GM23338 (cell line): ENCODE measurements at regions not wholly inside any gene's neighbourhood (a gene's known extent, or its start where the extent isn't known, plus 50 kb on each side); places are given as distances from the start of the nearest gene placed in this dataset.

Experiments
- ATAC-seq: fragments of 200-7000 bp; cut with Tn5 transposase; 3 replicates; pipeline ENCODE4 v1.9.1; 2020
- DNase-seq: peaks from one replicate; pipeline ENCODE4 v3.0.0-alpha.2; 2015; ENCODE audit warnings: low spot score
- H2AFZ ChIP-seq: fragments of 200-600 bp; sonication (generic); 2 replicates; pipeline ENCODE4 v1.8.0; 2016; ENCODE audit warnings: antibody characterized with exemption, mild to moderate bottlenecking, moderate library complexity
- H3F3A ChIP-seq: fragments of 200-600 bp; sonication (generic); replicated peaks from 2 replicates; pipeline ENCODE4 v1.8.0; 2017; ENCODE audit warnings: antibody characterized with exemption, mixed run types, low read depth
- H3K27ac ChIP-seq: fragments of 200-600 bp; sonication (generic); 2 replicates; pipeline ENCODE4 v1.6.1; 2016; ENCODE audit warnings: low read depth
- H3K27me3 ChIP-seq: fragments of 200-600 bp; sonication (generic); 2 replicates; pipeline ENCODE4 v1.8.0; 2016; ENCODE audit warnings: mild to moderate bottlenecking, mixed run types, moderate library complexity; ENCODE audit not compliant: insufficient read depth
- H3K36me3 ChIP-seq: fragments of 200-600 bp; sonication (generic); 2 replicates; pipeline ENCODE4 v1.8.0; 2016; ENCODE audit warnings: mild to moderate bottlenecking; ENCODE audit not compliant: insufficient read depth
- H3K4me1 ChIP-seq: fragments of 200-600 bp; sonication (generic); 2 replicates; pipeline ENCODE4 v1.8.0; 2016; ENCODE audit warnings: mild to moderate bottlenecking, moderate library complexity; ENCODE audit not compliant: insufficient read depth
- H3K4me2 ChIP-seq: fragments of 200-600 bp; sonication (generic); 2 replicates; pipeline ENCODE4 v1.7.1; 2017; ENCODE audit warnings: mixed run types
- H3K4me3 ChIP-seq: fragments of 200-600 bp; sonication (generic); 2 replicates; pipeline ENCODE4 v1.6.1; 2016; ENCODE audit warnings: mixed run types
- H3K79me2 ChIP-seq: fragments of 200-600 bp; sonication (generic); replicated peaks from 2 replicates; pipeline ENCODE4 v1.8.0; 2017; ENCODE audit warnings: mild to moderate bottlenecking; ENCODE audit not compliant: insufficient read depth
- H3K9me2 ChIP-seq: fragments of 200-600 bp; sonication (generic); 2 replicates; pipeline ENCODE4 v1.8.0; 2017; ENCODE audit not compliant: insufficient read depth
- H4K20me1 ChIP-seq: fragments of 200-600 bp; sonication (generic); replicated peaks from 2 replicates; pipeline ENCODE4 v1.8.0; 2017; ENCODE audit warnings: mild to moderate bottlenecking; ENCODE audit not compliant: insufficient read depth
- H3K27ac Mint-ChIP-seq: 2 replicates; pipeline ENCODE4 v1.8.0; 2020; ENCODE audit warnings: inconsistent platforms, mild to moderate bottlenecking, moderate library complexity, mixed read lengths
- H3K27me3 Mint-ChIP-seq: 3 replicates; pipeline ENCODE4 v1.8.0; 2022; ENCODE audit warnings: low read depth, mild to moderate bottlenecking, moderate library complexity, mixed read lengths, inconsistent platforms; ENCODE audit not compliant: insufficient read depth, poor library complexity
- H3K36me3 Mint-ChIP-seq: 3 replicates; pipeline ENCODE4 v1.8.0; 2021; ENCODE audit warnings: low read depth, mild to moderate bottlenecking, inconsistent platforms, moderate library complexity, mixed read lengths
- H3K4me1 Mint-ChIP-seq: 3 replicates; pipeline ENCODE4 v1.8.0; 2020; ENCODE audit warnings: mild to moderate bottlenecking, inconsistent platforms, mixed read lengths
- H3K4me3 Mint-ChIP-seq: 3 replicates; pipeline ENCODE4 v1.8.0; 2021; ENCODE audit warnings: moderate library complexity, mild to moderate bottlenecking, inconsistent platforms, mixed read lengths
- H3K9me3 Mint-ChIP-seq: 3 replicates; pipeline ENCODE4 v1.8.0; 2020; ENCODE audit warnings: moderate library complexity, mild to moderate bottlenecking, inconsistent platforms, mixed read lengths
- CREB1 ChIP-seq: fragments of 250-450 bp; sonication (Bioruptor Pico); IDR thresholded peaks from 2 replicates; pipeline ENCODE4 v1.5.0; 2020; ENCODE audit warnings: low read depth, mild to moderate bottlenecking, moderate library complexity
- EZH2phosphoT487 ChIP-seq: fragments of 200-600 bp; sonication (generic); IDR thresholded peaks from one replicate; pipeline ENCODE4 v1.8.1; 2018; ENCODE audit warnings: antibody characterized with exemption; ENCODE audit not compliant: unreplicated experiment
- JUNB ChIP-seq: IDR thresholded peaks from one replicate; pipeline ENCODE4 v1.6.1; 2016; ENCODE audit warnings: antibody characterized with exemption; ENCODE audit not compliant: unreplicated experiment
- REST ChIP-seq: IDR thresholded peaks from one replicate; pipeline ENCODE4 v1.6.1; 2018; ENCODE audit warnings: antibody characterized with exemption; ENCODE audit not compliant: unreplicated experiment
- STAT1 ChIP-seq: IDR thresholded peaks from one replicate; pipeline ENCODE4 v1.6.1; 2016; ENCODE audit warnings: antibody characterized with exemption; ENCODE audit not compliant: unreplicated experiment
- ZNF114 ChIP-seq: fragments of 250-450 bp; sonication (Bioruptor Pico); IDR thresholded peaks from 2 replicates; pipeline ENCODE4 v1.5.0; 2020; ENCODE audit warnings: mild to moderate bottlenecking, moderate library complexity
- TF ChIP-seq, protein P1 (sequence below), 2 experiments: fragments of 200-600 bp in 1 of 2; sonication (generic) in 1 of 2; conservative IDR thresholded peaks; 2 replicates each; pipeline versions ENCODE4 v1.5.1 to v1.6.1; 2016 to 2017; ENCODE audit warnings: antibody characterized with exemption in 2 of 2, low read depth in 2 of 2, mild to moderate bottlenecking in 2 of 2, moderate library complexity in 1 of 2

DNA sequence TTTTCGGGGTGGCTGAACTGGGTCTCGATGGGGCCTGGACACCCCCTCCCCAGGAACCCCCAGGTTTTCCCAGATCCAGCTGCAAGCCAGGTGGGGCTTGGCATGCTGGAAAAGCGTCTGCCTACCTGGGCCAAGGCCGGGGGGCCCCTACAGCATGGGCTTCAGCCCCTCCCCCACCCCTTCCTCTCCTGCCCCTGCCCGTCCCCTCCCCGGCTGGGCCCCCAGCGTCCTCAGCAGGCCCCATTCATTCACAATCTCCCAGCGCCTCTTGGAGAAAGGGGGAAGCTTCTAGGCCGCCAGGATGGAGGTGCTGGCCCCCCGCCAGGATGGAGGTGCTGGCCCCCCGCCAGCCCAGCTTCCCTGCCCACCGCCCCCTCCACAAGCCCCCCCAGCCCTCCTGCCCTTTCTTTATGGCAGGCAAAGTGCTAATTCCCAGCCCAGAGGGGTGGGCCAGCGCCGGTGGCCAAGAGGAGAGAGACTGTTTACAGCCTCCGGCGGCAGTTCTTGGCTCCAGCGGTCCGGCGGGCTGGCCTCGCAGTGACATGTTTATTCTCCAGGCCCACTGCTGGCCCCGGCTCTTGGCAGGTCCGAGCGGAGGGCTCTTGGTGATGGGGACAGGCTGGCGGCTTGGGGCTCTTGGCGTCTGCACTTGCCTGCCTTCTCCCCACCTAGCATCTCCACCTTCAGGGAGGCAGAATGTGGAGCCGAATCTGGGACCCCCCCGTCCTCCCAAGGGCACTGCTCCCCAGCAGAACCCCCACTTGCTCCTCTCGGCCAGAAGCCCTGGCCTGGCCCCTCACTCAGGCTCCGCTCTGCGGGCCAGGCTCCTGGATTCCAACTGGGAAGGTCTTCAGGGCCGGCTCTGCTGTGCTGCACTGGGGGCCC is 94.4 kb upstream of the CIBAR2 start:
- Histone ChIP-seq H4K20me1 (peaks cover 3% of the 10 kb centered on the region; the same call in 1 of the 2 replicates), H2AFZ (no peak overlapping the region), H3F3A (no peaks in the 10 kb centered on the region), H3K27me3 (no peaks in the 10 kb centered on the region), H3K4me1 (peaks cover 23% of the 10 kb centered on the region; the same call in 1 of the 2 replicates), H3K9me2 (no peaks in the 10 kb centered on the region), H3K36me3 (no peaks in the 10 kb centered on the region), H3K79me2 (peaks cover 46% of the 10 kb centered on the region), H3K4me2 (peak overlapping the region; percentile 43; the same call in 1 of the 2 replicates), H3K27ac (no peak overlapping the region), H3K4me3 (no peak overlapping the region)
- H3K4me1 Mint-ChIP-seq = peaks cover 44% of the 10 kb centered on the region
- no peaks in the 10 kb centered on the region for H3K9me3 Mint-ChIP-seq
- TF ChIP-seq REST = no peak
- TF ChIP-seq EZH2phosphoT487 = no peak
- no peak for TF ChIP-seq JUNB
- TF ChIP-seq CREB1 = no peak
- peak overlapping the region; percentile 80 for H3K27ac Mint-ChIP-seq
- no peak overlapping the region for H3K4me3 Mint-ChIP-seq
- H3K36me3 Mint-ChIP-seq = no peaks in the 10 kb centered on the region; the same call in 2 of the 3 replicates
- peaks cover 2% of the 10 kb centered on the region for H3K27me3 Mint-ChIP-seq
- ATAC-seq (peak; percentile 18), DNase-seq (peak; percentile 62)

DNA sequence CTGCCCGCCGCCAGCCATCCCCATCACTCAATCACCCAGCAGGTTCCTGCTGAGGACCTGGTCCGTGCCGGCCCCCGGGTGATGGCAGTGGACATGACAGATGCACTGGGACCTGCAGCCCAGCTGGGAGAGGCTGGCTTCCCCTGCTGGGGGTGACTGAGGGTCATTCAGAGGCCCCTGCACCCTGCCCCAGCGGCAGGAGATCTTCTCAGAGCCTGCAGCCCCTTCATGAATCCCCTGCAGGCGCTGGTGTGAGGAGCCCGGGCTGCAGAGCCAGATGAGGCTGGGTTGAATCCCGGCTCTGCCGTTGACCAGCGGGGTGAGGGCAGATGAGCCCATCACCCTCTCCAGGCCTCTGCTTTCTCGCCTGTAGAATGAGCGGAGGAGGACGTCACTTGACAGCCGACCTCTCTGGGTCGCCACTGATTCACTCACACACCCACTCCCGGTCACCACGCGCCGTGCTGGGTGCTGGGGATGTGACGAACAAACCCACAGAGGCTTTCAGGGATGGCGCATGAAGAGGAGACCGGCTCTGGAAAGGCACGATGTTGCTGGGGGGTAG is 95.2 kb upstream of the CIBAR2 start:
- H3K27me3 Mint-ChIP-seq = peaks cover 2% of the 10 kb centered on the region
- H3K4me1 ChIP-seq = peaks cover 16% of the 10 kb centered on the region; the same call in 1 of the 2 replicates
- H3K4me3 Mint-ChIP-seq = no peak overlapping the region
- H3K9me2 ChIP-seq = no peaks in the 10 kb centered on the region
- H3F3A ChIP-seq = no peaks in the 10 kb centered on the region
- no peak overlapping the region; the same call in 1 of the 2 replicates for H3K4me2 ChIP-seq
- no peaks in the 10 kb centered on the region for H3K36me3 ChIP-seq
- H2AFZ ChIP-seq = no peak overlapping the region
- H3K4me3 ChIP-seq = no peak overlapping the region
- H3K27ac ChIP-seq = no peak overlapping the region
- ATAC-seq = no peak; the same call in 2 of the 3 replicates
- no peak overlapping the region for H3K27ac Mint-ChIP-seq
- peaks cover 41% of the 10 kb centered on the region for H3K79me2 ChIP-seq
- no peaks in the 10 kb centered on the region for H3K9me3 Mint-ChIP-seq
- H4K20me1 ChIP-seq = peaks cover 3% of the 10 kb centered on the region; the same call in 1 of the 2 replicates
- no peak for DNase-seq
- no peaks in the 10 kb centered on the region for H3K27me3 ChIP-seq
- peaks cover 37% of the 10 kb centered on the region for H3K4me1 Mint-ChIP-seq
- no peaks in the 10 kb centered on the region; the same call in 2 of the 3 replicates for H3K36me3 Mint-ChIP-seq
- TF ChIP-seq STAT1 = no peak
- TF ChIP-seq, protein P1, sequence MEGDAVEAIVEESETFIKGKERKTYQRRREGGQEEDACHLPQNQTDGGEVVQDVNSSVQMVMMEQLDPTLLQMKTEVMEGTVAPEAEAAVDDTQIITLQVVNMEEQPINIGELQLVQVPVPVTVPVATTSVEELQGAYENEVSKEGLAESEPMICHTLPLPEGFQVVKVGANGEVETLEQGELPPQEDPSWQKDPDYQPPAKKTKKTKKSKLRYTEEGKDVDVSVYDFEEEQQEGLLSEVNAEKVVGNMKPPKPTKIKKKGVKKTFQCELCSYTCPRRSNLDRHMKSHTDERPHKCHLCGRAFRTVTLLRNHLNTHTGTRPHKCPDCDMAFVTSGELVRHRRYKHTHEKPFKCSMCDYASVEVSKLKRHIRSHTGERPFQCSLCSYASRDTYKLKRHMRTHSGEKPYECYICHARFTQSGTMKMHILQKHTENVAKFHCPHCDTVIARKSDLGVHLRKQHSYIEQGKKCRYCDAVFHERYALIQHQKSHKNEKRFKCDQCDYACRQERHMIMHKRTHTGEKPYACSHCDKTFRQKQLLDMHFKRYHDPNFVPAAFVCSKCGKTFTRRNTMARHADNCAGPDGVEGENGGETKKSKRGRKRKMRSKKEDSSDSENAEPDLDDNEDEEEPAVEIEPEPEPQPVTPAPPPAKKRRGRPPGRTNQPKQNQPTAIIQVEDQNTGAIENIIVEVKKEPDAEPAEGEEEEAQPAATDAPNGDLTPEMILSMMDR (conservative IDR thresholded peaks at IDR 0.05; ENCODE audit: low read depth in 2 of 2) = no peak
- TF ChIP-seq REST = no peak
- no peak for TF ChIP-seq ZNF114 (CRISPR knock-in tag)
